Esophagus squamous epithelium (tissue), 5 donors: ENCODE measurements at regions not wholly inside any gene's neighbourhood (a gene's known extent, or its start where the extent isn't known, plus 50 kb on each side); places are given as distances from the start of the nearest gene placed in this dataset.

Experiments used
- DNase-seq: peaks from one replicate; lab custom pipeline; 2025; lab: John Stamatoyannopoulos, UW
- H3K27ac ChIP-seq, 4 donors: fragments of 200-600 bp; sonication (generic); one replicate each; pipeline ENCODE4 v1.5.1; 2016 to 2019; ENCODE audit warnings: mild to moderate bottlenecking in 1 of 4
- H3K27me3 ChIP-seq, 4 donors: fragments of 200-600 bp; sonication (generic); 1 replicate in 3 of 4; 2 replicates in 1 of 4; pipeline versions ENCODE4 v1.5.1 to v1.6.0; 2017 to 2021; ENCODE audit warnings: antibody characterized with exemption in 1 of 4
- H3K36me3 ChIP-seq, 3 donors: fragments of 200-600 bp; sonication (generic); one replicate each; pipeline ENCODE4 v1.5.1; 2016 to 2019
- H3K4me1 ChIP-seq, 3 donors: fragments of 200-600 bp; sonication (generic); one replicate each; pipeline ENCODE4 v1.5.1; 2017 to 2019
- H3K4me3 ChIP-seq, 4 donors: fragments of 200-600 bp; sonication (generic); 1 replicate in 3 of 4; 2 replicates in 1 of 4; pipeline ENCODE4 v1.5.1; 2016 to 2019; ENCODE audit warnings: mild to moderate bottlenecking in 2 of 4, moderate library complexity in 1 of 4
- H3K9me3 ChIP-seq, 3 donors: fragments of 200-600 bp; sonication (generic); one replicate each; pipeline ENCODE4 v1.5.1; 2016 to 2019
- POLR2A ChIP-seq, 4 donors: fragments of 450-650 bp; IDR thresholded peaks; one replicate each; pipeline ENCODE4 v1.6.1; 2017; ENCODE audit warnings: antibody characterized with exemption in 4 of 4, mild to moderate bottlenecking in 4 of 4, moderate library complexity in 3 of 4
- WGBS, 2 donors: methylation state at CpG; one replicate each; pipeline ENCODE4 v1.1.5; 2018; 5-methylcytosine and 5-hydroxymethylcytosine counted together
- intact Hi-C: fragments of 100-400 bp; cut with DNase I; formaldehyde crosslinking; loops from one replicate; pipeline ENCODE4 v1.15.0; 2022
- TF ChIP-seq, protein P1 (sequence below), 6 experiments: fragments of 450-650 bp in 4 of 6; fragments of 200-600 bp in 2 of 6; sonication (generic) in 2 of 6; IDR thresholded peaks; one replicate each; pipeline ENCODE4 v1.5.1; 2016 to 2019; ENCODE audit warnings: antibody characterized with exemption in 6 of 6, mild to moderate bottlenecking in 4 of 6, moderate library complexity in 4 of 6
- donor health status: DM: yes; HTN: yes; CAD: no.

DNA sequence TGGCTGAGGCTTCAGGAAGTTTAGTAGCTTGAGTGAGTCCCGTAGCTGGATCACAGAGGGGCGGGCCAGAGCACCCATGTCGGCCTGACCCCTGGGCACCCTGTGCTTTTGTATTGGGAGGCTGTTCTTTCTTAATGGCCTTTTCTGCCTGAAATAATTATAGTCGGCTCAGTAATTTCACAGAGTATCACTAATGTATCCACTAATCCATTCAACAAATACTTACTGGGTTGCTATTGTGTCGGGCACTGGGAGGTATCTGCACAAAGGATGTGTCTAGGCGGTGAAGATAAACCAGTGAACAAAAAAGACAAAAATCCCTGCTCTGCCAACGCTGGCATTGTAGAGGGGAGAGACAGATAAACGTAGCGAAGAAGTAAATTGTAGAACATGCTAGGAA lies 318.6 kb downstream of the FOXL1 start:
- H3K4me3 ChIP-seq, result no peak overlapping the region
- no peak for TF ChIP-seq POLR2A (IDR thresholded peaks at IDR 0.05)
- TF ChIP-seq, protein P1, sequence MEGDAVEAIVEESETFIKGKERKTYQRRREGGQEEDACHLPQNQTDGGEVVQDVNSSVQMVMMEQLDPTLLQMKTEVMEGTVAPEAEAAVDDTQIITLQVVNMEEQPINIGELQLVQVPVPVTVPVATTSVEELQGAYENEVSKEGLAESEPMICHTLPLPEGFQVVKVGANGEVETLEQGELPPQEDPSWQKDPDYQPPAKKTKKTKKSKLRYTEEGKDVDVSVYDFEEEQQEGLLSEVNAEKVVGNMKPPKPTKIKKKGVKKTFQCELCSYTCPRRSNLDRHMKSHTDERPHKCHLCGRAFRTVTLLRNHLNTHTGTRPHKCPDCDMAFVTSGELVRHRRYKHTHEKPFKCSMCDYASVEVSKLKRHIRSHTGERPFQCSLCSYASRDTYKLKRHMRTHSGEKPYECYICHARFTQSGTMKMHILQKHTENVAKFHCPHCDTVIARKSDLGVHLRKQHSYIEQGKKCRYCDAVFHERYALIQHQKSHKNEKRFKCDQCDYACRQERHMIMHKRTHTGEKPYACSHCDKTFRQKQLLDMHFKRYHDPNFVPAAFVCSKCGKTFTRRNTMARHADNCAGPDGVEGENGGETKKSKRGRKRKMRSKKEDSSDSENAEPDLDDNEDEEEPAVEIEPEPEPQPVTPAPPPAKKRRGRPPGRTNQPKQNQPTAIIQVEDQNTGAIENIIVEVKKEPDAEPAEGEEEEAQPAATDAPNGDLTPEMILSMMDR (IDR thresholded peaks at IDR 0.05), result no peak
- H3K36me3 ChIP-seq, result no peaks in the 10 kb centered on the region
- WGBS, 2 donors, result 65 to 74% methylated on average over 6 to 9 of the region's 9 CpGs
- H3K27ac ChIP-seq, result no peak overlapping the region
- intact Hi-C loops, result no loop called here
- no peaks in the 10 kb centered on the region for H3K9me3 ChIP-seq
- H3K4me1 ChIP-seq, result no peaks in the 10 kb centered on the region
- DNase-seq, result no peak
- H3K27me3 ChIP-seq, result peaks cover 0 to 41% (median 0%) of the 10 kb centered on the region in 4 donors

- intact Hi-C loops, result no loop called here
- Histone ChIP-seq H3K27ac (no peak overlapping the region), H3K9me3 (no peaks in the 10 kb centered on the region), H3K27me3 (peaks cover 0 to 43% (median 0%) of the 10 kb centered on the region in 4 donors), H3K4me1 (no peaks in the 10 kb centered on the region), H3K36me3 (no peaks in the 10 kb centered on the region), H3K4me3 (no peak overlapping the region)
- no peak for DNase-seq
- 88 to 89% methylated on average over 11 of the region's 11 CpGs for WGBS, 2 donors
- no peak for TF ChIP-seq POLR2A (IDR thresholded peaks at IDR 0.05)
- TF ChIP-seq, protein P1 (IDR thresholded peaks at IDR 0.05), result no peak
Observed at GRCh38 chr16:86897486-86897885, 319.1 kb downstream of the FOXL1 start.

- Histone ChIP-seq H3K36me3 (no peaks in the 10 kb centered on the region), H3K4me1 (no peaks in the 10 kb centered on the region), H3K9me3 (no peaks in the 10 kb centered on the region), H3K27ac (no peak overlapping the region), H3K27me3 (peaks cover 0 to 44% (median 0%) of the 10 kb centered on the region in 4 donors), H3K4me3 (no peak overlapping the region)
- DNase-seq, result no peak
- TF ChIP-seq, protein P1 (IDR thresholded peaks at IDR 0.05), result no peak
- TF ChIP-seq POLR2A (IDR thresholded peaks at IDR 0.05), result no peak
- 60 to 80% methylated on average over 1 to 5 of the region's 5 CpGs for WGBS, 2 donors
- intact Hi-C loops, result no loop called here
Observed at GRCh38 chr16:86898386-86898785, 320.0 kb downstream of the FOXL1 start.

- Histone ChIP-seq H3K36me3 (no peaks in the 10 kb centered on the region), H3K4me3 (no peak overlapping the region), H3K4me1 (no peaks in the 10 kb centered on the region), H3K27ac (no peak overlapping the region), H3K27me3 (peaks cover 0 to 40% (median 0%) of the 10 kb centered on the region in 4 donors), H3K9me3 (no peaks in the 10 kb centered on the region)
- no peak for DNase-seq
- intact Hi-C loops, result no loop called here
- WGBS, 2 donors, result 90% methylated on average over 2 of the region's 6 CpGs; no CpG with 5 or more reads in 1 of the 2 donors
- TF ChIP-seq, protein P1 (IDR thresholded peaks at IDR 0.05), result no peak
- TF ChIP-seq POLR2A (IDR thresholded peaks at IDR 0.05), result no peak
Observed at GRCh38 chr16:86899151-86899550, 320.8 kb downstream of the FOXL1 start.

- H3K4me1 ChIP-seq, result no peaks in the 10 kb centered on the region
- peaks cover 0 to 39% (median 0%) of the 10 kb centered on the region in 4 donors for H3K27me3 ChIP-seq
- TF ChIP-seq, protein P1 (IDR thresholded peaks at IDR 0.05), result no peak
- no peak for TF ChIP-seq POLR2A (IDR thresholded peaks at IDR 0.05)
- H3K27ac ChIP-seq, result no peak overlapping the region
- no peak overlapping the region for H3K4me3 ChIP-seq
- no peaks in the 10 kb centered on the region for H3K9me3 ChIP-seq
- no peaks in the 10 kb centered on the region for H3K36me3 ChIP-seq
- intact Hi-C loops, result no loop called here
- DNase-seq, result no peak
- WGBS, 2 donors, result 45 to 52% methylated on average over 4 of the region's 4 CpGs
Observed at GRCh38 chr16:86899757-86900156, 321.4 kb downstream of the FOXL1 start.
